SKM-1 (cell line): ENCODE measurements at regions not wholly inside any gene's neighbourhood (a gene's known extent, or its start where the extent isn't known, plus 50 kb on each side); places are given as distances from the start of the nearest gene placed in this dataset.
"Not testable (repeated sequence)": the region's sequence is repeated elsewhere in the genome, so short reads cannot be mapped to it uniquely, and the experiment has no call there.

ENCODE experiments used
- DNase-seq: peaks from one replicate; lab custom pipeline; 2025; ENCODE audit not compliant: unreplicated experiment; lab: John Stamatoyannopoulos, UW

DNA sequence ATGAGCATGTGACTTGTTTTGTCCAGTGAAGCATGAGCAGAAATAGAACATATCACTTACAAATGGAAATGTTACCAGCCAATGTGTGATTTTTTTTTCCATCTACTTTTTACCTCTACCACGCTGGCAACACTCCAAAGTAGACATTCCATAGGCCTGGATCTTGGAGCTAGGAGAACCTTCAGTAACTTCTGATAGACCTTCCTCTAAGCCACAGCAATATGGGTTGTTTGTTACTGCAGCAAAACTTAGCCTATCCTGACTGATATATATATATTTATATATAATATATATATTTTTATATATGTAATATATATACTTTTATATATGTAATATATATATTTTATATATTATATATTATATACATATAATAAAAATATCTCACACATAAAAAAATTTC lies 284.4 kb upstream of the XYLT1 start:
- DNase-seq: no peak

DNA sequence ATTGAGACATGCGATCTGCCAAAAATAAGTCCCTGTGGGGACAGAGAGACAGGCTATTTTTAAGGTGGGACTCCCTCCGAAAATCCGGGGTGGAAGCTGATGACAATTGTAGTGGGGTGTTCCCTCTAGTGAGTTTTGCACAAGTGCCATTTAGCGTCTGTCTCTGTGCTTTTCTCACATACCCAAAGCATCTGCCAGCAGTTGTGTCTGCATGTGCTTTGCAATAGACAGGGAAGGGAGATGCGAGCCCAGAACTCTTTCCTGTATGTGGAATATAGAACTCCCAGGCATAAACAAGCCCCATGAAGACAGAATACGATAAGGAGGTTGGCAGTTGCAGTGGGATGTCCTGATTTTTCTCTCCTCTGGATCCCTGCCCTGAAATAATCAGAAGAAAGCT lies 282.7 kb upstream of the XYLT1 start:
- no peak for DNase-seq

DNA sequence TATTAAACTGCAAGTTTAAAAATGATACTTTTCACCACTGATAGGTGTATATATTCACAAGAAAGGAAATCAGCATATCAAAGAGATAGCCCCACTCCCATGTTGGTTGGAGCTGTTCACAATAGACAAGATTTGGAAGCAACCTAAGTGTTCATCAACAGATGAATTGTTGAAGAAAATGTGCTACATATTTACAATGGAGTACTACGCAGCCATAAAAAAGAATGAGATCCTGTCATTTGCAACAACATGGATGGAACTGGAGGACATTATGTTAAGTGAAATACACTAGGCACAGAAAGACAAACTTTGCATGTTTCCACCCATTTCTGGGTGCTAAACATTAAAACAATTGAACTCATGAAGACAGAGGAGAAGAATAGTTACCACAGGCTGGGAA lies 278.9 kb upstream of the XYLT1 start:
- DNase-seq: no peak

DNA sequence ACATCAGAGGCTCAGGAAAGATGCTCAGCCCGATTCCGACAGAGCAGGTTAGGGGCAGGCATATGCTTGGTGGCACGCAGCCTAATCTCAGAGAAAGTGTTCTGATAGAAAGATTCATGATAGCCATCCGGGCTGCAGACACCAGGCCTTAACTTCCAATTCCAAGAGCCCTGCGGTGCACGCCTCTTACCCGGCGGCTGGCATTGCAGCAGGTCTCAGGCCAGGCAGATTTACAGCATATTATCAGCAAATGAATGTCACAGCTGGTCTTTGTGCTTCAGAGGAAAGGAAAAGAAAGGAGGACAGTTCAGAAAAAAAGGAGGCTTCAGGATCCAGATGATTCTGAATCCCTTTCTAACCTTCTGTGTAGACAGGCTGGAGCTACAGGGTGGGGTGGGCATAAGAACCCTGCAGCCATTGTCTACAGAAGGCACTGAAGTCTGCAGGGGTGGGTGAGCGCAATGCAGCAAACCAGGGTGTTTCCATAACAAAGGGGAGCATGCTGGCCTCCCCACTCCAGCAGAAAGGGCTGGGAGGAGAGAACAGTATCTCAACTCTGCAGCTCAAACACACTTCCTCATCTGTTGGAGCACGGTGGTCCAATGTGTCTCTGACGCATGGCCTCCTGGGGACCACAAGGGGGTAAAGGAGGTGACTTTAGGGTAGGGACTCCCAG lies 277.4 kb upstream of the XYLT1 start:
- DNase-seq: no peak

DNA sequence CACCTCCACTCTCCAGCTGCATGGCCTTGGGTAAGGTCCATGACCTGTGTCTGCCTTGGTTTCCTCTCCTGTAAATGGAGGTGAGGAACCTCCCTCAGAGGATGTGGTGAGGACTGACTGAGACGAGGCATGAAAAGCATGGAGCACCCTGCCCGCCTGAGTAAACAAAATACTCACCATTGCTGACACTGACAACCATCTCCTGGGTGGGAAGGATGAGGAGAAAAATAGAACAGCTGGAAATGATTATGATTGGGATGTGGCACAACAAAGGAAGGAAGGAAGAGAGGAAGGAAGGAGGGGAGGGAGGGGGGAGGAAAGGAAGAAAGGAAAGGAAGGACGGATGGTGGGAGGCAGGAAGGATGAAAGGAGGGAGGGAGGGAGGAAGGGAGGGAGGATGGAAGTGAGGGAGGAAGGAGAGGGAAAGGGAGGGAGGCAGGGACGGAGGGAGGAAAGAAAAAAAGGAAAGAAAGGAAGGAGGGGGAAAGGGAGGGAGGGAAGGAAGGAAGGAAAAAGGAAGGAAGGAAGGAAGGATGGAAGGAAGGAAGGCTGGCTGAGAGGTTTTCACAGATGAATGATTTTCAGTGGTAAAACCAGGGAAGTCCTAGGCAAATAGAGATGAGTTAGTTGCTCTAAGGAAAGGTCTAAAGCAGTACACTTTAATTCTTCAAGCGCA lies 276.5 kb upstream of the XYLT1 start:
- no peak for DNase-seq

DNA sequence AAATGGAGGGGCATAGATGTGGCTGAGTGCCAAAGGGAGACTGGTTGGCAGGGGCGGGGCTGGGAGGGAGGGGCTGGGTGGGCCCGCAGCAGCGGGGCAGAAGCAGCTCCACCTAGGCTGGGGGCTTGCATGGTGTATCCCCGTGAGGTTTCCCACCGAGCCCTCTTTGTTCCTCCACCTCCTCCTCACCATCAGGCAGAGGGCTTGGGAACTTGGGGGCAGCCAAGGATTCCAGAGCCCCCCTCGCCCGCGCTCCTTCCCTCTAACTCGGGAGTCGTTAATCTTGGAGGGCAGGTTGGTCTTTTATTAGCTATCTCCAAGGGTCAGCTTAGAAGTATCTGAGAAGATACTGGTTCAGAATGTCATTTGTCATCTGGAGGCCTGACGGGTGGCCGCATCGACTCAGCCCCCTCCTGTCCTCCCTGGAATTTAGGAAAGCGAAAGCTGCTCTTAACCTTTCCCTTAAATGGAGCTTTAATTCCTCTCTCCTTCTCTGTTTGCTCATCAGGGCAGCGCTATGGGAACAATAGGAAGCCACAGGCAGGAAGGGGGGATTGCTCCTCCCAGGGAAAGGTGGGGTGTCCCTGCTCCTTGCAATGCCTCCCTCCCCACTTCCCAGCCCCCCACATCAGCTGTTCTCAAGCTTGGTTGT lies 274.3 kb upstream of the XYLT1 start:
- DNase-seq: no peak

DNA sequence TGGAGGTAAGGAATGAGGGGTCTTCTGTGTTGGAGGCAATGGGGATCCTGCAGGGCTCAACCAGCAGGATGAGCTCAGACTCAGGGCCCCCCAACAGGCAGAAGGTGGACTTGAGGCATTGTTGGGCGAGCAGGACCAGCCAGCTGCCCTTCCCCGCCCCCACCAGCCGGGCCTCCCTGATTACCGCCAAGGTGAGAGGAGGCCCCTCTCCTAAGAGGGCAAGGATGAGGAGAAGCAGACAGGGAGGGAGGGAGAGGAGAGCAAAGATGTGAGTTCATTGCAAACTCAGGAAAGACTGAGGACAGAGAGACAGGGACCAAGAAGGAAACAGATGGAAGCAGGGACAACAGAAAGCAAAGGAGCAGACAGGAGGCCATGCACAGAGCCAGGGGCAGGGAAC lies 272.8 kb upstream of the XYLT1 start:
- DNase-seq: no peak

DNA sequence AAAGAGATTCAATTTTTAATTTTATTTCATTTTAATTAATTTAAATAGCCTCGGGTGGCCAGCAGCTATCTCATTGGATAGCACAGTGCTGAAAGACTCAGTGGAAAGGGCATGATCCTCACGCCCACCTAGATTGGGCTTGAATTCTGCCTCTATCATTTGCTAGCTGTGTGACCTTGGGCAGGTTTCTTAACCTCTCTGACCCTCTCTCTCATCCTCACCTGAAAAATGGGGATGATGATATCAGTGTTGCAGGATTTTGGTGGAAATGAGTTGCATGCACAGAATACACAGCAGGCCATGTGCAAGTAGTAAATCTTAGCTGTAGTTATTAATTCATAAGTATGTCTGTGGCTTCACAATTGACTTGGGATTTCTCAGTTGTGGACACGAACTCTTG lies 272.4 kb upstream of the XYLT1 start:
- no peak for DNase-seq

DNA sequence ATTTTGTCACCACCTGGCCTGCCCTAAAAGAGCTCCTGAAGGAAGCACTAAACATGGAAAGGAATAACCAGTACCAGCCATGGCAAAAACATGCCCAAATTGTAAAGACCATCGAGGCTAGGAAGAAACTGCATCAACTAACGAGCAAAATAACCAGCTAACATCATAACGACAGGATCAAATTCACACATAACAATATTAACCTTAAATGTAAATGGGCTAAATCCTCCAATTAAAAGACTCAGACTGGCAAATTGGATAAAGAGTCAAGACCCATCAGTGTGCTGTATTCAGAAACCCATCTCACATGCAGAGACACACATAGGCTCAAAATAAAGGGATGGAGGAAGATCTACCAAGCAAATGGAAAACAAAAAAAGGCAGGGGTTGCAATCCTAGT lies 264.3 kb upstream of the XYLT1 start:
- DNase-seq: not testable (repeated sequence)

DNA sequence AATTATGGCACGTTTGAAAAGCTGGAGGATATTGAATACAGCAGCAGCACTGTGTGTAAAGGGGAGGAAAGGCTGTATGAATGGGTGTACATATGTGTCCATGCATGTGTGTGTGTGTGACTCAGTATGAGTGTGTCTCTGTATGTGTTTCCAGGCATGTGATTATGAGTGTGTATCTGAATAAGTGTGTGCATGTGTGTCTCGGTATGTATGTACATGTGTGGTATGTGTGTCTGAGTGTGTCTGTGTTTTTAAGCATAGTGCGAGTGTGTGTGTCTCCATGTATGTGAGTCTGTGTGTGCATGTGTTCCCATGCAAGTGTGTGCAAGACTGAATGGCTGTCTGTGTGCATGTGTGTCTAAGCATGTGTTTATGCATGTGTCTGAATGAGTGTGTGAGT lies 259.1 kb upstream of the XYLT1 start:
- no peak for DNase-seq

DNA sequence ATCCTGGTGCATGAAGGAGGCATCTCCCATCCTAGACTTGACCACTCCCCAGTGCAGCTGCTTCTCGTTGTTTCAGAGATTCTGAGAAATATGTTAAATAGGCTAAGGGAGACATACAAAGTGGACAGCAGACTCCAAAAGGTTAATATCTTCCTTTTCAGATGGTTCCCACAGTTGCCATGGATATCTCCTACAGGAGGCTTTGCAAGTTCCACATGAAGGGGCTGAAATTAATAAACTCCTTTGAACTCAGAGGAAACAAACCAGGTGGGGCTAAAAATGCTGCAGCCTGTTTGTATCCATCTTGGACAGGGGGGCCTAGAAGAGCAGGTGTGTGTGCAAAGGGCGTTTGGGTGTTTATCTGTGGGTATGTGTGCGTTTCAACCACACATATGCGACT lies 257.4 kb upstream of the XYLT1 start:
- DNase-seq: no peak

DNA sequence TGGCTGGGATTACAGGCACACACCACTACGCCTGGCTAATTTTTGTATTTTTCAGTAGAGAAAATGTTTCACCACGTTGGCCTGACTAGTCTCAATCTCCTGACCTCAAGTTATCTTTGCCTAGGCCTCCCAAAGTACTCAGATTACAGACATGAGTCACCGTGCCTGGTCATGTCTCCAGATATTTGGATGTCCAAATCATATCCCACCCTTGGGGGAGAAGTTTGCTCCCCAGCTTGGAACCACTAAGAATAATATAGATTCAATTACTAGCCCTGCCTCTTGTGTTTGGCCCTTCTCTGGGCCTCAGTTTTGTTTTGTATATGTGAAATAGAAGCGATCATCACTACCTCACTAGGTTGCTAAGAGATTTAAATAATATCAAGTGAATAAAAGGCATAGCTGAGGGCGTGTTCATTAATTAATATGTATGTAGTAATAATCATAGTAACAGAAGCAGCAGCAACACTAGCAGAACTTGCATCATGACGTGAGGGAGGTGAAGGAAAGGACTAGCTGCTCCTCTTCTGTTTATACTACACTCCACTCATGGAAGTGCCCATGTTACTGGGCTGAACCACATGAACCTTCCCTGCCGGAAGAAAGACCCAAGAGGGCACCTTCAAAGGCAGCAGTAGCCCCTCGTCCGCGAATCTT lies 253.6 kb upstream of the XYLT1 start:
- no peak for DNase-seq

DNA sequence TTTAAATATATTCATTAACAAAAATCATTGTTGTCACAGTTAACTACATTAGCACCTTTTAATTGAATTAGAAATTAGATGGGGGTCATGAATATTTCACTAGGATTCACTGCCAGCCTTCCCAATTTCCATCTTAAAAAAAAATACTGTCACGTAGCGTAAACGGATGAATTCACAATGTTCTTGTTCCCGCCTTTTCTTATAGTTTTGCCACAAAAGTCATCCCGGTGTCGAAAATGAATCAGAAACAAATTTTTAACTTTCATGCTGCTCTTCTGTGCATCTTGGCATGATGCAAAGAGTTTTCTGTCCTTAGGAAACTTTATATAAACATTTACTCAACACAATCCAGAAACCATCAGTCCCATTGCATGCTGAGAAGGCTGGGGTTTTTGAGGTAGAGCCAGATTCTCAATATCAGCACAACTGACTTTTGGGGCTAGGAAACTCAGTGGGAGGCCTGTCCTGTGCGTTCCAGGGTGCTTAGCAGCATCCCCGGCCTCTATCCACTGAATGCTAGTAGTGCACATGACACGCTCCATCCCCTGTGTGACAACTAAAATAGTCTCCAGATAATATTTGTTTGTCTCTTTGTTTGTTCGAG lies 252.9 kb upstream of the XYLT1 start:
- no peak for DNase-seq

DNA sequence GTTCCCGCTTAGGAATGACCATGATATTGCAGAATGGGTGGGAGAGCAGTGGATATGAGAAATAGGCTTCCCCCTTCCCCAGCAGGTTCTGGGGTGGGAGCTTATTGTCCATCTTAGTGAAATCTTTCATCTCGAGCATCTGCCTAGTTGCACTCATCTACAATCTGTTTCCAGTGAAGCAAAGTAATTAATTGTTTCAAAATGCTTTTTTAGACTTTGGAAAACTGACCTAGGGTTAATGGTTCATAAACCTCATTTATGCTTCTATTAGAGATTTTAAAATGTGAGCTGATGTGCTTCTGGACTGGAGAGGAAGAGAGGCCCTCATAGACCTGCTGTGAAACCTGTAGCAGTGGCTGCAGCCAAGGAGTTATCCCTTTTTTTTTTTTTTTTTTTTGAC lies 247.7 kb upstream of the XYLT1 start:
- DNase-seq: no peak

DNA sequence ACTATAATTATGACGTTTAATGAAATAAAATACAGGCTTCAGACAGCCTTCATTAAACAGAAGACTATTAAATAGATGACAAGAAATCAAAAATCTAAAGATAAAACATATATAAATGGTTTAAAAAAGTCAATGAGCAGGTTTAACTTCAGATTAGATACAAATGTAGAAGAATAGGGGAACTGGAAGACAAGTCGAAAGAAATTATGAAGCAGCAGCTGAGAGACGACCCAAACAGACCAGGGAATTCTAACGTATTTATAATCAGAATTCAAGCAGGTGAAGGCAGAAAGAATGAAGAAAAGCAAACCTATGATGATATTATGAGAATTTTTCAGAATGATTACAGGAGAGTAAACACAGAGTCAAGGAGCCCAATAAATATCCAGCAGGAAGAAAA lies 235.1 kb upstream of the XYLT1 start:
- no peak for DNase-seq

DNA sequence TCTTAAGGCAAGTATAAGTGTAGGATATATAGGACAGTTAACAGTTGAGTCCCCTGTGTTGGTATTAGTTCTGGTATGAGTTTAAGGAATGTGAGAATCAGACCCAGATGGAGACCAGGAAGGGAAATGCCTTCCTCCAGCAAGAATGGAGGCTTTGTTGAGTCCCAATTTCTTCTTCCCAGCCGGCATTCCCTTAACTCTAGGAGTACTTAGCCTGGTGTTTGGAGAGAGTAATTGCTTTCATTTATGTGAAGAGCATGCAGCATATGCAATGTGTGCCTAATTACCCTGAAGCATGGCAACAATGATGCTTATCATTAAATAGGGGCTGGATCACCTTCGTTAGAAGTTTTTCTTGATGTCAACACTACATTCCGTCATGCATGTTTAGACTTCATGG lies 225.9 kb upstream of the XYLT1 start:
- no peak for DNase-seq

DNA sequence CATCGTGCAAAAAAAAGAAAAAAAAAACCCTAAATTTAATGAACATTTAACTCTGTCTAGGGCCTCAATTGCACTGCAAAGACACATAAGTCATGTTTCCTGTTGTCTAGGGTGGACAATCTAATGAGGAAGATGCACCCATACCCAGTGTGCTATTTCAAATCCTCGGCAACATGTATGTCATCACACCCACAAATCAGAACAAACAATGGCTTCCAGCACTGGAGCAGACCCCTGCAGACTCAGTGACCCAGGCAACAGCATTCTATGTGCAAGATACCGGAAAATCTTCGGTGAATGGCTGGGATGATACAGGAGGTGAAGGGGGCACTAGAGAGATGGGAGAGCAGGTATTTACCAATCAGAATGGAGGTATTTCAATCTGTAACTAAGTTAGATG lies 221.7 kb upstream of the XYLT1 start:
- DNase-seq: no peak

DNA sequence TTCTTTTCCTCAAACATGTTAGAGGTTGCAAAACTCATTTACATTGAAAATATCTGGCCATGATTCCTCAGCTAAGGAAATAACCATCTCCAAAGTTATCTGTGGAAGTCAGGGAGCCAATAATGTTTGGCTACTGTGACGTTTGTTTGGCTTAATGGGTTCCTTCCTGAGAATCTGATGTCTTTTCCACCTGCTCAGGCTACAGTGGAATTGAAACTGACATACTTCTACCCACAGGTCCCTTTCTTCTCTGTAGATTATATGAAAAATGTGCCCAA lies 221.1 kb upstream of the XYLT1 start:
- no peak for DNase-seq

DNA sequence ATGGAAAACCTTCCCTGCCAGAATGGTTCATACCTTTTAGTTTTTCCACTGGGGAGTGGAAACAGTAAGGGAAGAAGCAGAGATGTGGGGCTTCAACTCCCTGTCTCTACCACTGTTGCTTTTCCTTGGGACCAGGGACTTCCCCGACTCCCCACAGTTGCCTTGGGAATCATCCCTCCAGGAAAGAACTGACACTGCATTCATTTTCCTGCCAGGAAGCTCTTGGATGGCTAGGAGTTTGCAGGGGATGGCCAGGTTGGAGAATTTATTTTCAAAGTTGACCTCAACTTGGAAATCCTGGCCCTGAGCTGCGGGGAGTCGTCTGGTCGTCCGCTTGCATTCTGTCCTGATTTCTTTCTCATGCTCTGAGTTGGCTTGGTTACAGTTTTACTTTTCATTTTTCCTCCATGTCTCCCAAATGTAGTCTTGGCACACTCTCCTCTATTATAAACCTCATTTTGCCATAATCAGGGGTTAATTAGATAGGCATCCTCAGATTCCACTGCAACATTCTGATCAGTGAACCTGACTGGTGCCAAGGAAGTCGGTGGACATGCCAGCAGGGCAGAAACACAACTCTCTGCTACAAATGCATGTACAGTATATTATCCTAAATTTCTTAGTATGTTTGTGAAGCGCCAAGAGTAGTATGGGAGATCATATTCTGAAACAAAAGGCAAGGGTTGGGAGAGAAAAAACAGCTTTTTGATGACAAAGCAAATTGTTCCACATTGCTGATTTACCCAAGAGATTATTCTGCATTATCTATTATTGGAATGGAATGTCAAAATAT lies 220.5 kb upstream of the XYLT1 start:
- DNase-seq: no peak

DNA sequence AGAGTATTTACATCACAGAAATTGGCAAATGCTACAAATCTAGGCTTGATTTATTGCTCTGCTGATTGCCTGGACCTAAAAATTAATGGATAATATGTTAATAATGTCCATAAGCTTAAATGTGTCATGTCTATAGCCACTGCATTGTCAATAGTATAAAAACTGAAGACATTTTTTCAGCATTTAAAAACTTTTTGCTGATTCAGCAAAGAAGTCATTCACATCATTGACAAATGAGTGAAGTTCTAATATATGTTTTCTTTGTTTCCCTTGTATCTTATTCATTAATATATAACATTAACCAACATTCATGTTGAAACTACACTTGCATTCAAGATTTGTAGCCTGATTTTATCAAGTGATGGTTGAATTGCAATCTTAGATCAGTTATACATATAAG lies 214.7 kb upstream of the XYLT1 start:
- DNase-seq: no peak

DNA sequence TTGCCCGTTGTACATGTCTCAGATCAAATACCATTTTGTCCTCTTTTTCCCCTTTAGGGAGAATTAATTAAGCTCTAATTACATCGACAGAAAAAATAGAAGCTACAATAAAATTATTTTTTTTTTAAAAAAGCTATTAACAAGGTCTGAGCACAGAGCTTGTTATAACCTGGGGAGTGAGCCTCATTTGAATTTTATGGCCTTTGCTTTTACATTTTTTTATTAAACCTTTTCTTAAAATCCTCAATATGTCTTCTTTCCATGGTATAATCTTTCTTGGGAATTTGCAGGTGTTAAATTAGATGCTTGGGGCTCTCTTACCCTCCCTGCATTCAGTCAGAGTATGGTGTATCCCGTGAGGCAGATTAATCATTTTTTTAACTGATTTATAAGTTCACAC lies 212.5 kb upstream of the XYLT1 start:
- no peak for DNase-seq
